ENCODE measurements at regions not wholly inside any gene's neighbourhood (a gene's known extent, or its start where the extent isn't known, plus 50 kb on each side); places are given as distances from the start of the nearest gene placed in this dataset.

DNA sequence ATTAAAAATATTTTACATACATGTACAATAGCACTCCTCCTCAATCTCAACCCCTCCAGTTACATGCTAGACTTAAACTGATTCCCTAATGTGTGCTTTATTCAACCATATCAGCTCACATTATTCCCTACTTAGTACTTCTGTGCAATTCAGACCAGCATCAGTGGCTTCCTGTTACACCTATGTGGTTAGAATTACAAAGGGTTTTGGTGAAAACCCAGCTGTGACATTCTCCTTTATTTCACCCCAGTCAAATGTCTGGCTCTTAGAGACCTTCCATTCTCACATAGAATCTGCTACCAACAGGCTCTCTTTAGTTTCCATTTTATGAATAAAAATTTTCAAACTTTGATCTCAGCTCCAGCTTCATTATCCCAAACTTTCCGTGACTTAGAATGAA is 85.2 kb upstream of the SLC7A11 start:
- ChIA-PET POLR2A (interaction anchor here (1.0 kb wide), 1 partner anchor 85 kb away, joined by 3 read pairs; the partner anchor contains the start of gene SLC7A11), CTCF (no interaction called here)

DNA sequence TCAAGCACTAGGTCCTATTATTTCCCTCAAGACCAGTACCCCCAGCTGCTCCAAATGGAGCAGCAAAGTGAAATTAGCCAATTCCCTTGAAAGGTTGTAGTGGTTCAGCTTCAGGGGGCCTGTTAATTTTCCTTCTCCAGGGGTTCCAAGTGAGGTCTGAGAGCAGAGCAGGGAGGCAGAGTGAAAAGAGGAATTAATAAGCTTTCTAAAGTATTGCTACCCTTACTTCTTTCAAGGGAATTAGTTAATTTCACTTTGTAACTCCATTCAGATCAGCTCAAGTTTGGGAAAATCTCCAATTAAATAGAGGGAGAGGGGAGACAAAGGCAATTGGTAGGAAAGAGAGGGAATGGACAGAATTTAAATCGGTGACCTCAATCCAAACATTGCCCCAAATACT is 78.7 kb upstream of the SLC7A11 start:
- ChIA-PET POLR2A (no interaction called here), CTCF (no interaction called here)
- no peak for TF ChIP-seq L3MBTL2 (conservative IDR thresholded peaks at IDR 0.05)
- TF ChIP-seq FOXM1 (IDR thresholded peaks at IDR 0.05; ENCODE audit: borderline replicate concordance), result no peak
- TF ChIP-seq LEF1 (IDR thresholded peaks at IDR 0.05; ENCODE audit: borderline replicate concordance), result no peak
- TF ChIP-seq SP1 (IDR thresholded peaks at IDR 0.05), result no peak
- TF ChIP-seq, protein P1, sequence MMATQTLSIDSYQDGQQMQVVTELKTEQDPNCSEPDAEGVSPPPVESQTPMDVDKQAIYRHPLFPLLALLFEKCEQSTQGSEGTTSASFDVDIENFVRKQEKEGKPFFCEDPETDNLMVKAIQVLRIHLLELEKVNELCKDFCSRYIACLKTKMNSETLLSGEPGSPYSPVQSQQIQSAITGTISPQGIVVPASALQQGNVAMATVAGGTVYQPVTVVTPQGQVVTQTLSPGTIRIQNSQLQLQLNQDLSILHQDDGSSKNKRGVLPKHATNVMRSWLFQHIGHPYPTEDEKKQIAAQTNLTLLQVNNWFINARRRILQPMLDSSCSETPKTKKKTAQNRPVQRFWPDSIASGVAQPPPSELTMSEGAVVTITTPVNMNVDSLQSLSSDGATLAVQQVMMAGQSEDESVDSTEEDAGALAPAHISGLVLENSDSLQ (IDR thresholded peaks at IDR 0.05), result no peak
- no peak for TF ChIP-seq HDGF (IDR thresholded peaks at IDR 0.05; ENCODE audit: borderline replicate concordance)
- TF ChIP-seq FOXK2 (IDR thresholded peaks at IDR 0.05), result no peak
- no peak for TF ChIP-seq FOXA1 (IDR thresholded peaks at IDR 0.05)
- no peak for TF ChIP-seq BHLHE40 (IDR thresholded peaks at IDR 0.05; ENCODE audit: borderline replicate concordance)
- TF ChIP-seq ELF4 (IDR thresholded peaks at IDR 0.05), result no peak
- no peak for TF ChIP-seq CTBP1 (IDR thresholded peaks at IDR 0.05; ENCODE audit: borderline replicate concordance)
- TF ChIP-seq SUZ12 (IDR thresholded peaks at IDR 0.05), result no peak
- no peak for TF ChIP-seq ZNF384 (IDR thresholded peaks at IDR 0.05)
- no peak for TF ChIP-seq ARNT (IDR thresholded peaks at IDR 0.05)
- TF ChIP-seq TARDBP (IDR thresholded peaks at IDR 0.05), result no peak
- TF ChIP-seq NFRKB (IDR thresholded peaks at IDR 0.05), result no peak
- DNase-seq (ENCODE audit: extremely low spot score), result no peak

More for the DNA sequence above, 85.2 kb upstream of the SLC7A11 start:
- TF ChIP-seq SP1 (IDR thresholded peaks at IDR 0.05) (no peak), HDGF (IDR thresholded peaks at IDR 0.05; ENCODE audit: borderline replicate concordance) (no peak), ELF4 (IDR thresholded peaks at IDR 0.05) (no peak), CTBP1 (IDR thresholded peaks at IDR 0.05; ENCODE audit: borderline replicate concordance) (no peak)
- no peak for DNase-seq (ENCODE audit: extremely low spot score)

DNA sequence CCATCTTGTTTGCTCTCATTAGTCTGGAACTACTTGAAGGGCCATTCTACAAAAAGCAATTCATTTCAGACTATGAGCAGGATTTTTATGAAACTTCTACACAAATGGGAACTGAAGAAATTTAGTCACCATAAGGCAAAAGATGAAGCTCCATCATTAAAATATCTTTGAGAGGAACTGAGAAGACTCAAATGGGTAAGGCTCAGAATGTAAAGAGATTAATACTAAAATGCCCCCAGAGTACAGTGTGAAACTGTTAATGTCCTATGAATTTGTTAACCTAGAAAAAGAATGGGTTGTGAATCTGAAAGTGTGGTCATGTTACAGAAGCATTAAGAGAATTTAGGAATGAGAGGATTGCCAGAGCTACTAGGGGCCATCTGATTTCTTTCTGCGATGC is 77.9 kb upstream of the SLC7A11 start:
- CTCF ChIA-PET, result interaction anchor here (0.6 kb wide), 1 partner anchor 230 kb away, joined by 3 read pairs; no protein-coding TSS in a partner anchor
- DNase-seq (ENCODE audit: extremely low spot score), result no peak
- TF ChIP-seq SP1 (IDR thresholded peaks at IDR 0.05) (no peak), ARNT (IDR thresholded peaks at IDR 0.05) (no peak), HDGF (IDR thresholded peaks at IDR 0.05; ENCODE audit: borderline replicate concordance) (no peak), FOXM1 (IDR thresholded peaks at IDR 0.05; ENCODE audit: borderline replicate concordance) (no peak), NFRKB (IDR thresholded peaks at IDR 0.05) (no peak), LEF1 (IDR thresholded peaks at IDR 0.05; ENCODE audit: borderline replicate concordance) (no peak), ZNF384 (IDR thresholded peaks at IDR 0.05) (no peak), TARDBP (IDR thresholded peaks at IDR 0.05) (no peak), SUZ12 (IDR thresholded peaks at IDR 0.05) (no peak), ELF4 (IDR thresholded peaks at IDR 0.05) (no peak), L3MBTL2 (conservative IDR thresholded peaks at IDR 0.05) (no peak)
- TF ChIP-seq, protein P1 (IDR thresholded peaks at IDR 0.05), result no peak
- POLR2A ChIA-PET, result no interaction called here

DNA sequence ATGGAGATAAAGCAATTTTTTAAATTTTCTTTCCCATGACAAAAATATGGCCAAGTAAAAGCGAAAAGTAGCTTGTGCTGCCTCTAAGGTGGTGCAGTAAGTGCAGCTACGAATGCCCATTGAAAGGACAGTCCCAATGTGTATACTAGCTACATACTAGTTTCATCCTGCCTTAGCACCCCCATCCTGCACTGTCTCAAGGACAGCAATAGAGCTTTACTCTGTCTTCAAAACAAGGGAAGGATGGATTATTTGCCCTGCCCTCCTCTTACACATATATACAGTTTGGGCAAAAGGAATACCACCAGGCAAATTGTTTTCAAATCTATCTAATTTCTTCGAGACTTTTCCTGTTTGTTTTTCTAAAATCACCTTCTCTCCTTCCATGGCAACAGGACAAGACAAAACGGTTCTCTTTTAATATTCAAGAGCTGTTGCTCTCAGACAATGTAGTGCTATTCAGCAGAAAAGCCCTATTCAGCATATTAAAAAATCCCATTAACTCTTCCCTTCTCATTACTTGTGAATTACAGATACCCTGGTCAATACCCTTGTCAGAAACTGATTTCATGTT is 75.1 kb upstream of the SLC7A11 start:
- ChIA-PET CTCF (no interaction called here), POLR2A (no interaction called here)
- no peak for DNase-seq (ENCODE audit: extremely low spot score)
- TF ChIP-seq FOXA1 (IDR thresholded peaks at IDR 0.05) (no peak), SUZ12 (IDR thresholded peaks at IDR 0.05) (no peak), SP1 (IDR thresholded peaks at IDR 0.05) (no peak), CTBP1 (IDR thresholded peaks at IDR 0.05; ENCODE audit: borderline replicate concordance) (no peak), FOXK2 (IDR thresholded peaks at IDR 0.05) (no peak), ELF4 (IDR thresholded peaks at IDR 0.05) (no peak), FOXM1 (IDR thresholded peaks at IDR 0.05; ENCODE audit: borderline replicate concordance) (no peak), NFRKB (IDR thresholded peaks at IDR 0.05) (no peak), LEF1 (IDR thresholded peaks at IDR 0.05; ENCODE audit: borderline replicate concordance) (no peak), BHLHE40 (IDR thresholded peaks at IDR 0.05; ENCODE audit: borderline replicate concordance) (no peak), TARDBP (IDR thresholded peaks at IDR 0.05) (no peak), HDGF (IDR thresholded peaks at IDR 0.05; ENCODE audit: borderline replicate concordance) (no peak)
- TF ChIP-seq, protein P1 (IDR thresholded peaks at IDR 0.05), result no peak

DNA sequence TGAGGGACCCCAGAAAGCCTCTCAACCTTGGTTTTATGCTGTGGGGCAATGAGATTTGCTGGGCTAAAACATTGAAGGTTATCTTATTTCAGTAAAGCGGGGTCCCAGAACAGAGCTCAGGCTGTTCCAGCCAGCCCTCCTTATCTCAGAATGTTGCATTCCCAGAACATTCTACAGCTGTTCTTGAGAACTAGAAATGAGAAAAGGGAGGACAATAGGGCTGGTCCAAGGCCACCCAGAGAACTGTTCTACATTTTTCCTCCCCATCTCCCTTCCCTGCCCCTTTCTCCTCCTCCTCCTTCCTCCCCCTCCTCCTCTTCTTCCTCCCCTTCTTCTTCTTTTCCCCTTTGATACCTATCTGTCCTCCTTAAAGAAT is 70.4 kb upstream of the SLC7A11 start:
- POLR2A ChIA-PET, result no interaction called here
- TF ChIP-seq FOXA1 (IDR thresholded peaks at IDR 0.05), result no peak
- no peak for TF ChIP-seq NFRKB (IDR thresholded peaks at IDR 0.05)
- no peak for TF ChIP-seq TARDBP (IDR thresholded peaks at IDR 0.05)
- TF ChIP-seq LEF1 (IDR thresholded peaks at IDR 0.05; ENCODE audit: borderline replicate concordance), result no peak
- TF ChIP-seq, protein P1 (IDR thresholded peaks at IDR 0.05), result no peak
- no peak for TF ChIP-seq SP1 (IDR thresholded peaks at IDR 0.05)
- no peak for TF ChIP-seq ZNF384 (IDR thresholded peaks at IDR 0.05)
- TF ChIP-seq BHLHE40 (IDR thresholded peaks at IDR 0.05; ENCODE audit: borderline replicate concordance), result no peak
- TF ChIP-seq HDGF (IDR thresholded peaks at IDR 0.05; ENCODE audit: borderline replicate concordance), result no peak
- TF ChIP-seq CTBP1 (IDR thresholded peaks at IDR 0.05; ENCODE audit: borderline replicate concordance), result no peak
- no peak for TF ChIP-seq ARNT (IDR thresholded peaks at IDR 0.05)
- no peak for DNase-seq (ENCODE audit: extremely low spot score)
- CTCF ChIA-PET, result no interaction called here

Data from HEK293T (cell line).